GM18907 (cell line): ENCODE measurements at regions not wholly inside any gene's neighbourhood (a gene's known extent, or its start where the extent isn't known, plus 50 kb on each side); places are given as distances from the start of the nearest gene placed in this dataset.

ENCODE experiments used
- ATAC-seq: cut with Tn5 transposase; IDR thresholded peaks from one replicate; pipeline ENCODE4 v1.9.1; 2021; ENCODE audit warnings: mild to moderate bottlenecking, moderate library complexity; ENCODE audit not compliant: unreplicated experiment

- ATAC-seq = no peak
These were observed 262.7 kb downstream of the CHL1 start for GRCh38 chr3:459311-459670.

GRCh38 chr3:461006-461405 lies 264.4 kb downstream of the CHL1 start:
- ATAC-seq = no peak

GRCh38 chr3:462851-463250 lies 266.3 kb downstream of the CHL1 start:
- ATAC-seq = no peak

- peak; percentile 99 for ATAC-seq
These were observed 267.0 kb downstream of the CHL1 start for GRCh38 chr3:463252-464192.

GRCh38 chr3:464255-464654 lies 267.7 kb downstream of the CHL1 start:
- peak; percentile 43 for ATAC-seq

- ATAC-seq = peak; percentile 25
These were observed 271.6 kb downstream of the CHL1 start for GRCh38 chr3:468172-468571.

GRCh38 chr3:473033-473800 lies 276.7 kb downstream of the CHL1 start:
- peak; percentile 52 for ATAC-seq

- no peak for ATAC-seq
These were observed 278.3 kb downstream of the CHL1 start for GRCh38 chr3:474828-475227.

GRCh38 chr3:480070-480469 lies 283.5 kb downstream of the CHL1 start:
- ATAC-seq = peak; percentile 95

- no peak for ATAC-seq
These were observed 284.5 kb downstream of the CHL1 start for GRCh38 chr3:481111-481510.

GRCh38 chr3:481680-482079 lies 285.1 kb downstream of the CHL1 start:
- peak; percentile 56 for ATAC-seq

GRCh38 chr3:482479-482878 lies 285.9 kb downstream of the CHL1 start:
- no peak for ATAC-seq

GRCh38 chr3:484341-484740 lies 287.8 kb downstream of the CHL1 start:
- no peak for ATAC-seq

GRCh38 chr3:487614-488013 lies 291.1 kb downstream of the CHL1 start:
- no peak for ATAC-seq

GRCh38 chr3:492586-493316 lies 296.2 kb downstream of the CHL1 start:
- peak; percentile 69 for ATAC-seq

GRCh38 chr3:494190-494589 lies 297.6 kb downstream of the CHL1 start:
- no peak for ATAC-seq

GRCh38 chr3:498487-498886 lies 301.9 kb downstream of the CHL1 start:
- ATAC-seq = no peak

- ATAC-seq = no peak
These were observed 302.6 kb downstream of the CHL1 start for GRCh38 chr3:499001-499761.

GRCh38 chr3:502486-502885 lies 305.9 kb downstream of the CHL1 start:
- ATAC-seq = no peak

GRCh38 chr3:513301-513700 lies 316.7 kb downstream of the CHL1 start:
- ATAC-seq = no peak

- no peak for ATAC-seq
These were observed 317.6 kb downstream of the CHL1 start for GRCh38 chr3:514192-514591.
